Right ventricle myocardium superior (tissue), 1 donor: ENCODE measurements at regions not wholly inside any gene's neighbourhood (a gene's known extent, or its start where the extent isn't known, plus 50 kb on each side); places are given as distances from the start of the nearest gene placed in this dataset.

ENCODE experiments used
- ATAC-seq: fragments of 200-7000 bp; cut with Tn5 transposase; one replicate; pipeline ENCODE4 v1.9.1; 2020; ENCODE audit warnings: mild to moderate bottlenecking; ENCODE audit not compliant: poor library complexity
- DNase-seq: peaks from one replicate; pipeline ENCODE4 v3.0.0-alpha.2; 2020
- intact Hi-C: fragments of 100-400 bp; cut with DNase I; formaldehyde crosslinking; loops from one replicate; pipeline ENCODE4 v1.11.2; 2022
- donor health status: DM: no; HTN: yes; CAD: no; lungs with severe emphysema.

DNA sequence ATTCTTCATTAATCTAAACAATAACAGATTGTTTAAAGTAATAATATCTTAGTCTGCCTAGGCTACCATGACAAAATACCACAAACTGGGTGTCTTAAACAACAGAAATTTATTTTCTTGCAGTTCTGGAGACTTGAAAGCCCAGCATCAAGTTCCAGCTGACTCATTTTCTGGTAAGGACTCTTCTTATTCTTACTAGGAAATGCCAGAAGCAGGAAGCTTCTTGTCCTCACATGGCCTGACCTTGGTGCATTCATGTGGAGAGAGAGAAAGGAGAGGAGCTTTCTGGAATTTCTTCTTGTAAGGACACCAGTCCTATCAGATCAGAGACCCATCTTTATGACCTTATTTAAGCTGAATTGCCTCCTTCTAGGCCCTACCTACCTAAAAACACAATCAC is 110.5 kb downstream of the ANKRD60 start:
- no peak for ATAC-seq

DNA sequence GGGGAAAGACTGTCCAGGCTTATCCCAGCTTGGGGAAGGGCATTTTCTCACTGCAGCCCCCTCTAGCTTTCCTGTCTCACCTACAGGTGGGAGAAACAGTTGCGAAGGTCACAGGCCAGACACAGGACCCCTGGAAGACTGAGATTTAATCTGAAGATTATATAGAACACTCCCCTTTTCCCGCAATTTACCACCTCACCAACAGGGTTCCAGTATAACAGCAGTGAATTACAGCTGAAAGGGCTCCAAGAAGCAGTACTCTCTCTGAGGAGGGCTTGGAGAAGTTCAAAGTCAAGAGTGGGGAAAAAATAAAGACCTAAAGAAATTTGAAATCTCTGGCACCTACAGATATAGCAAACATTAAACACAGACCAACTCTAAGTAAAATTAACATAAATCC is 111.9 kb downstream of the ANKRD60 start:
- intact Hi-C loops, result no loop called here
- DNase-seq (no peak), ATAC-seq (no peak)

More for the DNA sequence above, 110.5 kb downstream of the ANKRD60 start:
- intact Hi-C loops, result no loop called here
- DNase-seq, result no peak

DNA sequence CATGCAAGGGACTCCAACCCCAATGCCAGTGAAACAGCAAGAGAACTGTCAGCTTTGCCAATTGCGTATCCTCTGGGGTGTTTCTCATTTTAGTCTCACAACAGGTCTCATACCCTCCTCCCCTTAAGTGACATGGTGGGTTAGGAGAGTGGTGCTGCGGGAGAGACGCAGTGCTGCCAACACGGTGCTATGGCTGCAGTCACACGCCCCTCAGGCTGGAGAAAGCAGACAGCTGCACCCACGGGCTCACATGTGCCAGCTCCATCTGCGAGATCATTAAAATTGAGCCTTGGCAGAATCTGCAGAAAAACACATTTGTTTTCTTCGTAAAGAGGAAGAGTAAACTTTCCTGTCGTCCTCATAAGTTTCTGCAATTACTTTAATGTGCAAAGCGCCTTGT is 114.7 kb downstream of the ANKRD60 start:
- intact Hi-C loops, result no loop called here
- DNase-seq (no peak), ATAC-seq (no peak)

DNA sequence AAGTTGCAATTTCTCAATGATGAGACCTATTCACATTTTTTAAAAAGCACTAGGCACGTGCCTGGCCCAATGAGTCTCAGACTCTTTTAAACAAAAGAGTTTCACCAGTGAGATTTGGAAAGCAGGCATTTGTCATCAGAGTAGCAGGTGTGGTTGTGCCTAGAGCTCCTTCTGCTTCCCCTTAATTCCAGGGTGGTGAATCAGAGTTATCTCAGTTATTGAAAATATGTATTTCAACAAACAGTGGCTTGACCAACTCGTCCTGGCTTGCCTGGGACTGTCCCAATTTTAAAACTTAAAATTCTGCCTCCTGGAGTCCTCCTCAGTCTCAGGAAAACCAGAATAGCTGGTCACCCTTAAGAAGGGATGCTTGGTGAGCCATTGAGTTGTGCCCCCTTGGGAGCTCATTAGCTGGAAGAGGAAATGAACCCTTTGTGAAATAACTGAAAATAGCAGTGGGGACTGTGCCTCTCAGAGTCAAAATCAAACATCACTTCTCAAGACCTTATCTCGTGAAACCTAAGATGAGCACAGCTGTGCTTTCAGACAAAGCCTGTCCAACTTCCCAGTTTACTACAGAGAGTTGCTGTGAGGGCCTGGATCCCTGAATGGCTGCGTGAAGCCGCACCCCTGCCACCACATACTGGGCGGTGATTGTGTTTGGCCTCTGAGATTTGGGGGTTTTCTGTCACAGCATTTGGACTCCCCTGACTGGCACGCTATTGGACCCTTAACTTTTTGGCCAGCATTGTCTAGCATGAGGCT is 116.3 kb downstream of the ANKRD60 start:
- no peak for DNase-seq
- intact Hi-C loops, result no loop called here
- no peak for ATAC-seq

DNA sequence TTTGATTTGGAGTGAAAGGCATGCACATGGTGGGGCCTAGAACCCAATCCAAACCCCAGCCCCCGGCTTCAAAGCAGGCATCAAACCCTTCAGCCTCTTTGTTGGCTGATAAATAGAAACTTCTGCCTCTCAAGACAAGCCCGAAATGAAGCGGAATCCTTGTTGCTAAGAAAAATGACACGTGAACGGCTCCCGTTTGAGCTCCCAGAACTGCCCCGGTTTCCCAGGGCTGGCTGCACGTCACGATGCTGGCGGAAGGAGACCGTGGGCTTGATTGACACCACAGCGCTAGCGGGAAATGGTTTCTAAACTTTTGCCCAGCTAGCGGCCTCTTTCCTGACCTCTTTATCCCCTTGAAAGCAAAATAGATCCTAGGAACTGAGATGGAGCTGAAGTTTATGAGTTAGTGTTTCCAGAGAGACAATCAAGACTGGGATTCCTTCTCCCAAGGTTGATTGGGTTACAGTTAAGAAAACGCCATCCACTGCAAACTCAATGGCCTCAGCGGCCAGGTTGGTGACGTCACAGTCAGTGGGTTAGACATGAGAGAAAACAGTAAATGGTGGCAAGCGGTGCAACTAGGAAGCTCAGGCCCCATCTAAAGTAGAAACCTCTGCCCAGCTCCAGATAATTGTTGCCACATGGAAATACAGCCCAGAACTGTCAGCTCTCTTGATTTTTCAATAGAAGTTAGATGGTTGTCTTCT is 117.0 kb downstream of the ANKRD60 start:
- intact Hi-C loops, result no loop called here
- DNase-seq (no peak), ATAC-seq (no peak)

DNA sequence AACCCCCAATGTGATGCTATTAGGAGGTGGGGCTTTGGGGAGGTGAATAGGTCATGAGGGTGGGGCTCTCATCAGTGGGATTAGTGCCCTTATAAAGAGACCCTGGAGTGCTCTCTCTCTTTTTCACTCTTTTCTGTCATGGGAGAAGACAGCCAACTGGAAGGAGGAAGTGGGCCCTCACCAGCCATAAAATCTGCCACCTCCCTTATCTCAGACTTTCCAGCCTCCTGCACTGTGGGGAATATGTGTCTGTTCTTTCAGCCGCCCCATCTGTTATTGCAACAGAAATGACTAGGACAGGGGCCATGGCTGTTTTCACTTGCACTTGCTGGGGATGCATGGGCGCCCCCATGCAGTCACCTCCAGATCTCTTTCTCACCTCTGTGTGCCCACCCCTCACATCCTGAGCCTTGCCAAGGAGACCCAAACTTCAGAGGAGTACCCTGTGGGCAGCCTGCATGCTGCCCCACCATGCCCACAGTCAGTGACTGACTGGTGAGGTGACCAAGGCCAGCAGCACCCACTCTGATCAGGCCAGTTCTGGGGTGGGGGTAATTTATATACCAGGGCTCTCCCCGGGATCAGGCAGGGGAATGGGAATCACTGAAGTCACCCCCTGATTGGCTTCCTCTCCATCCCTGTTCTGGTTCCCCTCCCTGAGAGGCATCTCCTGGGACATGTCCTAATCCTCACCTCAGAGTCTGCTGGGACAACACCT is 118.4 kb downstream of the ANKRD60 start:
- no peak for ATAC-seq
- intact Hi-C loops, result no loop called here
- DNase-seq, result no peak

DNA sequence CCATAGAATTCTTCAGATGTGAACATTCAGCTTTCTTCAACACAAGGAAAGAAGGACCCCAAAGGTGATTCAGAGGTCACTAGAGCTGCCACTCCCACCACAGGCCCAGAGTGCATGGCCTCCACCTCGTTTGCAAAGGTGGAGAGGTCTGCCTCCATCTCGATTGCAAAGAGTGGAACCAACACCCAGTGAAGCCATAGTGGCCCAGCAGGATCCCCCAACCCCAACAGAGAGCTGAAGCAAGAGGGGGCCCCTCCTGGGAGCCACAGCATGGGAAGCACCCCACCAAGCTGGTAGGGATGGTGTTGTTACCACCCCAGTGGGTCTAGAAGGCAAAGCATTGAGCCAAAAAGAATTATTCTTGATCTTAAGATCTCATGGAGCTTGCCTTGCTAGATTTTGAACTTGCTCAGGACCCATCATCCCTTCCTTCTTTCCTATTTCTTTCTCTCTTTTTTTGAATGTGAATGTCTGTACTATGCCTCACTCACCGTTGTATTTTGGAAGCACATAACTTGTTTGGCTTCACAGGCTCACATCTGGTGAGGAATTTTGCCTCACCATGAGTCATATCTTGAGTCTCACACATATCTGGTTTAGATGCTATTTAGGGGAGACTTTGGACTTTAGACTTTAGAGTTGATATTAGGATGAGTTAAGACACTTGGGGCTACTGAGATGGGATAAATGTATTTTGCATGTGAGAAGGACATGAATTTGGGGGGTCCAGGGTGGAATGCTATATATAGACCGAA is 119.2 kb downstream of the ANKRD60 start:
- DNase-seq (no peak), ATAC-seq (no peak)
- intact Hi-C loops, result no loop called here

DNA sequence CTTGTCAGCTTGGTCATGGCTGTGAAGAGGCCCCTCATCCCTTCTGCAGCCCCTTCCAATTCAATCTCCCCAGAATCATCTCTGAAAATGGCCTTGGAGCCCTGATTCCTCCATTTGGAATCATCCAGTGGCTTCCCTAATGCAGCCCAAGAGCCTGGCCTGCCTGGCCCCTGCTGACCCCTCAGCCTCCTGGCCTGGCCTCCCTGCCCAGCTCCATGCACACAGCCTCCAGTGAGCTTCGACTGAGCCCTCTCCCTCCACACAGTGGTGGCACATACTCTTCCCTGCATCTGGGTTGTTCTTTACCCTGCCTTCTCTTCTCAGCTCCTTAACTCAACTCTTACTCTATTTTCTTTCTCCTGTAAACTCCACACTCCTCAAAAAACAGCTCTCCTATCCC is 120.9 kb downstream of the ANKRD60 start:
- no peak for DNase-seq
- intact Hi-C loops, result no loop called here
- ATAC-seq, result no peak

DNA sequence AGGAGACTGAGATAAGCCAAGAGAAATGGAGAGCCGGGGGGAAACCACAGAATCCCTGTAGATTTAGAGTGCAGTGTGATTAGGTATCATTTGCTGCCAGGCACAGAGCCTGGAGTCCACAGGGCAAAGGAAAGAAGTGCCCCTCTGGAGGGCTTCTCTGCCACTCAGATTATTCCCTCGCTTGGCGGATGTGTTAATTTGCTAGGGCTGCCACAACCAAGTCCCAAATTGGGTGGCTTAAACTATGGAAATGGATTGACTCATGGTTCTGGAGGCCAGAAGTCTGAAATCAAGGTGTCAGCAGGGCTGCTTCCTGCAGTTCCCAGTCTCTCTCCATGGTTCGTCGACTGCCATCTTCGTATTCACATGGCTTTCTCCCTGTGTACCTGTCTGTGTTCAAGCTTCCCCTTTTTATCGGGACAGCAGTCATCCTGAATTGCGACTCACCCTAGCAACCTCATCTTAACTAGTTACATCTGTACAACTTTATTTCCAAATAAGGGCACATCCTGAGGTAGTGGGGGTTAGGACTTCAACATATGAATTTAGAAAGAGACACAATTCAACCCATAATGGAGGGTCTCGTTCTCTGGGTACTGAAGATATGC is 122.2 kb downstream of the ANKRD60 start:
- DNase-seq, result no peak
- intact Hi-C loops, result no loop called here
- no peak for ATAC-seq

DNA sequence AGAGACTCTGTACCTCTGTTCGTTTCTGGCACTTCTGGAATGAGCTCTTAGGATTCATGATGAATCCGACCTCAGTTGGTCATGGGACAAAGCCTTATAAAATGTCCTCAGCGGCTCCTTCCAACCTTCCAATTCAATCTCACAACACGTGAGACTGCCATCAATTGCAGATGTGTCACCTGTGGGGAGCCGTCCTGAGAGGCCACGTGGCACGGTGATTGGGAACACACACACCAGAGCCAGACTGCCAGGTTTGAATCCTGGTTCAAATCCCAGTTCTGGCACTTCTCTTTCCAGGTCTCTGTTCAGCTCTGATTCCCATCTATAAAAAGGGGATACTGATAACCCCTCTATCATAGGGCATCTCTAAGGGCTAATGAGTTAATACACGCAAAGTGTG is 124.5 kb downstream of the ANKRD60 start:
- ATAC-seq, result no peak
- DNase-seq, result no peak
- intact Hi-C loops, result no loop called here

DNA sequence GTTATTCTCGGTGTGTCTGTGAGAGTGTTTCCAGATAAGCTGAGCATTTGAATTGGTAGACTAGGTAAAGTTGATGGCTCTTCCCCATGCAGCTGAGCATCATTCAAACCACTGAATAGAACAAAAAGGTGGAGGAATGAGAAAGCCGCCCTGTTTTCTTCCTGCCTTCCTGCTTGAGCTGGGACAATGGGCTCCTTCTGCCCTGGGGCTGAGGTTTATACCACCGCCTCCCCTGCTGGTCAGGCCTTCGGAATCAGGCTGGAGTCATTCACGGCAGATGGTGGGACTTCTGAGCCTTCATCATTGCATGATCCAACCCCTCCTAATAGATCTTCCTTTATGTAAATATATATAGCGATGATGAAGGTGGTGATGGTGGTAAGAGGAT is 124.9 kb downstream of the ANKRD60 start:
- ATAC-seq, result no peak
- intact Hi-C loops, result no loop called here

DNA sequence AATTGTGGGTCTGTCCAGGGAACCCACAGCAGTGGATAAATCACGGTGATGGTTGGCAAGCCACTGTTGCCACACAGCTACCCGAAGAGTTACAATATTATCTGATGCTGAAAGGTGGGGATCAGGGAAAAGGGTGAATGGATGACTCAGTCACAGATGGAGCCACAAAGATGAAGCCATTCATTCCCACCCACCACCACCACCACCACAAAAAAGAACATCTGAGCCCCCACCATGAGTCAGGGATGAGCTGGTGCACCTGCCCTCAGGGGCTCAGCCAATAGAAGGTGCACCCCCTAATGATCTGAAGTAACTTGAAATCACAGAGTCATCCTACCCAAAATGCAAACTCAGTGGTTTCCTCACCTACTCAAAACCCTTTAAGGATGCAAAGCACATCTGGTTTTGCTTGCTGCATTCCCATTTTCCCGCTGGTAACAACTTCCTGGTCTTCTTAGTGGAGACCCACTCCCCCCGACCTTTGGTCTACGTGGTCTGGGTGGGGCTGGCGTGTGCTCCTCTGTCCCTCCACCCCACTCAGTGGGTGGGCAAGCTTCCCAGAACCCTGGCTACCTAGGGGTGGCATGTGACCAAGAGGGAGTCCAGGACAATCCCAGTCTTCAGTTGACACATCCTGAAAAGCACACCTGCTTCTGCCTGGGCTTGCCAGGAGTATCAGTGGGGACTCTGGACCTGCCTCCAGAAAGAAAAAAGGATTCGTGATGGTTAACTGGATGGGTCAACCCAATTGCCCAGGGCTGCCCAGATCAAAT is 125.5 kb downstream of the ANKRD60 start:
- DNase-seq (no peak), ATAC-seq (no peak)
- intact Hi-C loops, result no loop called here

More for the DNA sequence above, 124.9 kb downstream of the ANKRD60 start:
- no peak for DNase-seq

DNA sequence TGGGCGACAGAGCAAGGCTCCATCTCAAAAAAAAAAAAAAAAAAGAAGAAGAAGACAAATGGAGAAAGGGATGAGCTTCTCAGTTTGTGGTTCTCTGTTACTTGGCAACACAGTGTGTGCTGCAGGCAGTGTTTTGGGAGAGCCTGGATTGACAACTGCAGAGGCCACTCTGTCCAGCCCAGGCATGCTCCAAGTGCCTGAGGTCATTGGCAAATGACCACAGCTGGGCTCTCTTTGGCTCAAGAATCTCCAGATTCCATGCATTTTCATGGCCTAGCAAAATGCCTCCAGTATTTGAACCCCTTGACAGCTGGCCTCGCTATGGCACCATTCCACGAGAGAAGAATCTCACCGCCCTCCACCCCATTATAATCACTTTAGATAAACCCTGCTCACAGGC is 126.2 kb downstream of the ANKRD60 start:
- intact Hi-C loops, result no loop called here
- ATAC-seq, result no peak
- DNase-seq, result no peak

DNA sequence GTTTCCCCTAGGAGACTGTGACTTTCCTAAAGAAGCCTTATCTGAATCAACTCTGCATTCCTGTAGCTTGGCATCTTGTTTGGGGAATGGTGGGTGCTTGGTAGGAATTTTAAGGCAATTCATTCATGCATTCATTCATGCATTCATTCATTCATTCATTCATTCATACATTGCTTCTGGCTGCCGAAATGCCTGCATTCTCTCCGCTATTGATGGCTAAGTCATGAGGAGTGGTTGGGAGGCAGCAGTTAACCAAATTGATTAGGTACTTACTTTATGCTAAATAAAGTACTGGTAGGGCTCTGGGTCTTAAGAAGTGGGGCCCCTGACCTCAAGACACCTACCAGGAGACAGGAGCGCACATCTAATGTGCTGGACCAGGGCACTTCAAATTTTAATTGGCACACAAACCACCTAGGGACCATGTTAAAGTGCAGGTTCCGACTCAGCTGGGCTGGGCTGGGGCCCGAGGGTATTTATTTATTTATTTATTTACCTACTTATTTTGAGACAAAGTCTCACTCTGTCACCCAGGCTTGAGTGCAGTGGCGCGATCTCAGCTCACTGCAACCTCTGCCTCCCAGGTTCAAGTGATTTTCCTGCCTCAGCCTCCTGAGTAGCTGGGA is 127.6 kb downstream of the ANKRD60 start:
- ATAC-seq (no peak), DNase-seq (no peak)
- intact Hi-C loops, result loop anchor here (2.0 kb wide), 1 partner anchor 20 kb away; no protein-coding TSS in a partner anchor

DNA sequence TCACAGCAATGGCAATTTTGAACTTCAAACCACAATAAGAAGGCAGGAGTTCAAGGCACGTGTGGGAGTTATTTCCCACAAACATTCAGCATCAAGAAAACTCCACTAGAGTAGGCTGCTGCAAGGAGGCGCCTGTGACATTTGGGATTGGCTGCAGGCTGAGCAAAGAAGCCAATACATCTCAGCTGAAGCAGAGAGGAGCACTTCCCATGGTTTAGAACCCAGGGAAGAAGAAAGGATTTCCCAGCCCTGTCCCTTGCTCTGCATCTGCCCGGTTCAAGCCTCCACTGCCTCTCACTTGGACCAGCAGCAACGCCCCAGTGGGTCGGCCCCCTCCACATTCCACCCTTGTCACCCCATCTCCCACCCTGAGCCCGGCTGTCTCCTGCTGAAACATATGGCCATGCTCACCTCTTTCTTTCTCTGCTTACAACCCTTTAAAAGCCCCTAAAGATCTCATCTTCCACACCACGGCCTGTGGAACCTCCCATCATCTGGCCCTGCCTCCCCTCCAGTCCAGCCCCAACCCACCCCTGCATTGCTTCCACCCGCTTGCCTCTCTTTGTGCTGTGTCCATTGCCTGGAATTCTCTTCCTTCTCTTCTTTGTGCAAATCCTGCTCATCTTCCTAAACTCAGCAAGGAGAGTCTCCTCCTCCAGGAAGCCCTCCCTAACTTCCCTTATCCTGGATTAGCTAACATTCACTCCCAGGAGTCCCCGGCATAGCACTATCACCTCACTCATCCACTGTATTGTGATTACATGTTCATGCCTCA is 128.3 kb downstream of the ANKRD60 start:
- DNase-seq (no peak), ATAC-seq (no peak)
- intact Hi-C loops, result loop anchor here (2.0 to 10.0 kb wide), 2 partner anchors 21 to 75 kb away; no protein-coding TSS in a partner anchor

DNA sequence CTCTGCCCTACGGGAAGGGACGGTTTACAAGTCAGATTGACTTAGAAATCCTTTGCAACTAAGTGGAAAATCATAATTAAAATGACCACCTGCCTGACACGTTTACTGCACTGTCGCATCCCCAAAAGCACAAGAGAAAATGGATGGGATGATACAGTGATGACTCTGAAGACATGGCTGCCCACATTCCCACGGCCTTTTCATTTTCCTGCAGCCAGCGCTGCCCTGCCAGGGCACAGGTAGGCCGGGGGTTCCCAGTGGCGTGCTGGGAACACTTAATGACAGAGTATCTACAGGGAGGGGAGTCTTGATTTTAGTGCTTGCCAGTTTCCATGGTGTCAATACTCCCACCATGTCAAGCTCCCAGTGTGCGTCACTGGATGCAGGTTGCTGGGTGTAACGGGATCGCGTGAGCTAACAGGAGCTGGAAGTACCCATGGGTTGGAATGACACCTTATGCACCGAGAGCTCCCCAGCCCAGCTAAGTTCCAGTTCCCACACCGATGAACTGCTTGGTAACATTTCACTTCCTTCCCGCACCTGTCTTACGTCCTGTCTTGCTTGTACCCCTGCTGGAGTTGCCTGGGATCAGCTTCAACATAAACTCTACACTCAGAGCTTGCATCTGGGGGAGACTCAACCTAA is 129.0 kb downstream of the ANKRD60 start:
- intact Hi-C loops, result loop anchor here (10.0 kb wide), 1 partner anchor 75 kb away; no protein-coding TSS in a partner anchor
- DNase-seq (no peak), ATAC-seq (no peak)
